Immature natural killer cell (primary cell): ENCODE measurements at regions not wholly inside any gene's neighbourhood (a gene's known extent, or its start where the extent isn't known, plus 50 kb on each side); places are given as distances from the start of the nearest gene placed in this dataset.

Experiments used
- DNase-seq, 3 donors: peaks; one replicate each; pipeline ENCODE4 v3.0.0; 2022; ENCODE audit warnings: mixed read lengths in 1 of 3
- H3K27ac Mint-ChIP-seq, 6 donors: one replicate each; pipeline ENCODE4 v1.8.0; 2020; ENCODE audit warnings: mixed read lengths in 6 of 6, mild to moderate bottlenecking in 5 of 6, inconsistent platforms in 4 of 6, moderate library complexity in 3 of 6
- H3K27me3 Mint-ChIP-seq, 3 donors: one replicate each; pipeline ENCODE4 v1.8.0; 2020 to 2021; ENCODE audit warnings: low read depth in 3 of 3, mild to moderate bottlenecking in 3 of 3, mixed read lengths in 3 of 3, moderate library complexity in 3 of 3, inconsistent platforms in 1 of 3
- H3K36me3 Mint-ChIP-seq, 3 donors: one replicate each; pipeline ENCODE4 v1.8.0; 2020; ENCODE audit warnings: mixed read lengths in 3 of 3, inconsistent platforms in 2 of 3, mild to moderate bottlenecking in 2 of 3
- H3K4me1 Mint-ChIP-seq, 2 donors: one replicate each; pipeline ENCODE4 v1.8.0; 2020; ENCODE audit warnings: inconsistent platforms in 2 of 2, mild to moderate bottlenecking in 2 of 2, mixed read lengths in 2 of 2, moderate library complexity in 1 of 2
- H3K4me3 Mint-ChIP-seq, 5 donors: one replicate each; pipeline ENCODE4 v1.8.0; 2020; ENCODE audit warnings: mild to moderate bottlenecking in 5 of 5, mixed read lengths in 5 of 5, inconsistent platforms in 3 of 5, moderate library complexity in 3 of 5
- H3K9me3 Mint-ChIP-seq, 6 donors: one replicate each; pipeline ENCODE4 v1.8.0; 2020; ENCODE audit warnings: mild to moderate bottlenecking in 6 of 6, mixed read lengths in 6 of 6, inconsistent platforms in 4 of 6, moderate library complexity in 3 of 6

DNA sequence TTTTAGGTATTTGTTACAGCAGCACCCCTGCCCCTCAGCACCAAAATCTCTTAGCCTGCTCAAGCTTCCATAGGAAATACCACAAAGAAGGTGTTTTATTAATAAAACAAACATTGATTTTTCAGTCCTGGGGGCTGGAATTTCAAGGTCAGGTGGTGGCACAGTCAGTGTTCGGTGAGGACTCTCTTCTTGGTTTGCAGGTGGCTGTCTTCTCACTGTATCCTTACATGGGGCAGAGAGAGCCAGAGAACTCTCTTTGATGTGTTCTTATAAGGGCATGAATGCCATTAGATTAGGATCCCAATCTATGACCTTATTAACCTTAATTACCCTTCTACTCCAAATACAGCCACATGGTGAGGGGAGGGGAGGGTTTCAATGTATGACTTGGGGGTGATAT, 112.3 kb upstream of the PFKP start:
- Mint-ChIP-seq H3K4me3 (no peak overlapping the region), H3K27me3 (peaks cover 0 to 10% (median 7%) of the 10 kb centered on the region in 3 donors), H3K4me1 (no peaks in the 10 kb centered on the region), H3K9me3 (no peaks in the 10 kb centered on the region), H3K36me3 (no peaks in the 10 kb centered on the region), H3K27ac (no peak overlapping the region)
- DNase-seq, result no peak

DNA sequence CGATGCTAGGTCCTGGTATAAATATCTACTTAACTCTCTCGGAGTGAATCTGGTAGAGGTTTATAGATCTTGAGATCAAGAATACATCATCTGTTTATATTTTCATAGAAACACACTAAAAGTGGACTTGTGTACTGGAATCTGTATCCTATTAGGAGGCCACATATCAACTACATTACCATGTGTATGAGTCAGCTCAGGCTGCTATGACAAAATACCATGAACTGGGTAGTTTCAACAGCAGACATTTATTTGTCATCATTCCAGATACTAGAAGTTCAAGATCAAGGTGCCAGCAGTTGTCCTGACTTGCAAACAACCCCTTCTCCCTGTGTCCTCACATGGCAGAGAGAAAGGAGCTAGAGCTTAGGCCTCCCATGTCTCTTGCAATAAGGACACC, 113.9 kb upstream of the PFKP start:
- H3K36me3 Mint-ChIP-seq, result no peaks in the 10 kb centered on the region
- no peak overlapping the region for H3K27ac Mint-ChIP-seq
- no peak overlapping the region for H3K4me3 Mint-ChIP-seq

DNA sequence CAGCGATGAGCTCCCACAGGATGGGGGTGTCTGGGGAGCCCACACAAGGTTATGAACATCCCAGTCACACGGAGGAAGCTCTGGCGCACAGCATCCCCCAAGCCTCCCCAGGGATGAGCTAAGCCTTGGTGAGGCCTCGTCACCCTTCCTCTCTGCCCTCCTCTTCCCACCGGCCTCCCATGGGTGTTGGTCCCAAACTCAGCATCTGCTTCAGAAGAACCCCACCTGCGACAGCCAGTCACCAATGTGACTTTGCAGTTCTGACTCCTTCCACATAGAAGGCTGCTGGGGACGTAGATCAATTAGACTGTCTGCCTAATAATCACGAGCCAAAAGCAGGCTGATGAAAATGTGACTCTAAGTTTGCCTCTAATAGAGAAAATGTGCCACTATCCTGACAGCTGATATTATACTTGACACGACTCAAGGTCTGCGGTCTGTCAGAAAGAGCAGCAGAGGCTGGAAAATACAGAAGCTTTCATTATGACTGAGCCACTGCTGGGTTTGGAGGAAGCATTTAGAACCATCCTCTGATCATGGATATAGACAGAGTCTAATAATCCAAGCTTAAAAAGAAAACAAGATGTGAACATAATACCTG, 116.0 kb upstream of the PFKP start:
- no peaks in the 10 kb centered on the region for H3K36me3 Mint-ChIP-seq
- peaks cover 0 to 11% (median 5%) of the 10 kb centered on the region in 3 donors for H3K27me3 Mint-ChIP-seq
- no peak overlapping the region for H3K27ac Mint-ChIP-seq
- no peaks in the 10 kb centered on the region for H3K4me1 Mint-ChIP-seq
- no peak for DNase-seq
- peaks cover 0 to 2% (median 0%) of the 10 kb centered on the region in 6 donors for H3K9me3 Mint-ChIP-seq
- no peak overlapping the region for H3K4me3 Mint-ChIP-seq

More for the DNA sequence above, 113.9 kb upstream of the PFKP start:
- H3K9me3 Mint-ChIP-seq, result no peaks in the 10 kb centered on the region
- DNase-seq, result no peak
- H3K4me1 Mint-ChIP-seq, result no peaks in the 10 kb centered on the region
- peaks cover 0 to 11% (median 5%) of the 10 kb centered on the region in 3 donors for H3K27me3 Mint-ChIP-seq

DNA sequence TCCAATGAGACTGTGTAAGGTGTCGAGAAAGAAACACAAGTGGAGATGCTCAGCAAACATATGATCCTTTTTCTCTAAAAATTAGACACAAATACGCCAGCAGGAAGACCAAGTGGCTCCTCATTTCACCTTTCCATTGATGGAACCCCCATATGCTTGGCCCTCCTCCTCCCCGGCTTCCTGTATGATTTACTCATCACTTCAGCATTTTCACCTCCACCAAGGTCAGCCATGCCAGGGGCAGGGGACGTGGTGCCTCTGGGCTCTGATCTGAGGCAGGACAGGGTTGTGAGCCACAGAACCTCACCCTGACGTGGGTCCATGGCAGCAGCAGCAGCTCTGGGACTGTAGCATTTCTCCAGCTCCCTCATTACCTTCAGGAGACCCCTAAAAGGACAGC, 116.8 kb upstream of the PFKP start:
- no peak overlapping the region for H3K4me3 Mint-ChIP-seq
- H3K27me3 Mint-ChIP-seq, result peaks cover 0 to 11% (median 7%) of the 10 kb centered on the region in 3 donors
- DNase-seq, result no peak
- H3K36me3 Mint-ChIP-seq, result no peaks in the 10 kb centered on the region
- no peaks in the 10 kb centered on the region for H3K4me1 Mint-ChIP-seq
- no peak overlapping the region for H3K27ac Mint-ChIP-seq
- peaks cover 0 to 2% (median 0%) of the 10 kb centered on the region in 6 donors for H3K9me3 Mint-ChIP-seq

DNA sequence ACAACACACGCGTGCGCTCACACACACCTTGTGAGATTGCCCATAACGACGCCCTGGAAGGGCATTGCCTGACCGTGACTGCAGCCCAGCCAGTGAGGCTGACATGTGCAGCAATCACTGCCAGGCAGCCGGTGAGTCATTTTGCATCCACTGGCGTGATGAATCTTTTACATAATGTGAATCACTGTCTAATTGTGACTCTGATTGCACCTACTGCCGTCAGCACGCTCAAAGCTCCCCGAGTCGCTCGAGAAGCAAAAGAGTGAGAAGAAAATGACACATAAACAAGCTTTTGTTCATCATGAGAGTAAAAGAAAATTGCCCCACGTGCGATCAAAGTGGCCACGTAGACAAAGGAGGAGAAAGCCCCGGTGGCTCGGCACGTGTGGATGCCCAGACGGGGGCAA, 117.4 kb upstream of the PFKP start:
- Mint-ChIP-seq H3K9me3 (peaks cover 0 to 2% (median 0%) of the 10 kb centered on the region in 6 donors), H3K27me3 (peaks cover 0 to 11% (median 8%) of the 10 kb centered on the region in 3 donors), H3K27ac (no peak overlapping the region), H3K4me3 (no peak overlapping the region), H3K4me1 (no peaks in the 10 kb centered on the region), H3K36me3 (no peaks in the 10 kb centered on the region)
- no peak for DNase-seq

DNA sequence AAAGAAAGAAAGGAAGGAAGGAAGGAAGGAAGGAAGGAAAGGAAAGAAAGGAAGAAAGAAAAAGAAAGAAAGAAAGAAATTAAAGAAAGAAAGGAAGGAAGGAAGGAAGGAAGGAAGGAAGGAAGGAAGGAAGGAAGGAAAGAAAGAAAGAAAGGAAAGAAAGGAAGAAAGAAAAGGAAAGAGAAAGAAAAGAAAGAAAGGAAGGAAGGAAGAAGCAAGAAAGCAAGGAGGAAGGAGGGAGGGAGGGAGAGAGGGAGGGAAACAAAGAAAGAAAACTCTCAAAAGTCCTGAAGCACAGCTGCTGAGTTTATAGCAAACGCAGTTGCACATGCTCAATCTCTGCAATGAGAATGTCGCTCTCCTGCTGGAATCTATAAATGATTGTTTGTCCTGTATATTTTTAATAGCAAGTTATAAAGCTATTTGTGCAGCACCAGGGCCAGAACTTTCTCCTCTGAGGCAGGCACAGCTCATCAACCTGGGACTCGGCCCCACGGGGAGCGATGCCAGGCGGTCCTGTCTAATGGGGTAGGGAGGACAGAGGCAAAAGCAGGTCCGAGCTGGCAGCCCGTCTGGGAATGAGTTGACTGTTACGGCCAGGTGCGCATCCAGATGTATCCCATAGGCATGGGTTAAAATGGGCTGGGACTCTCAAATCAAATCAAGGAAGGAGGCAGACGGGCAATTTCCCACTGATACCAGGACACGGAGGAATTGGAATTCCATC, 118.0 kb upstream of the PFKP start:
- Mint-ChIP-seq H3K27ac (no peak overlapping the region), H3K9me3 (peaks cover 0 to 2% (median 0%) of the 10 kb centered on the region in 6 donors), H3K4me3 (no peak overlapping the region)

DNA sequence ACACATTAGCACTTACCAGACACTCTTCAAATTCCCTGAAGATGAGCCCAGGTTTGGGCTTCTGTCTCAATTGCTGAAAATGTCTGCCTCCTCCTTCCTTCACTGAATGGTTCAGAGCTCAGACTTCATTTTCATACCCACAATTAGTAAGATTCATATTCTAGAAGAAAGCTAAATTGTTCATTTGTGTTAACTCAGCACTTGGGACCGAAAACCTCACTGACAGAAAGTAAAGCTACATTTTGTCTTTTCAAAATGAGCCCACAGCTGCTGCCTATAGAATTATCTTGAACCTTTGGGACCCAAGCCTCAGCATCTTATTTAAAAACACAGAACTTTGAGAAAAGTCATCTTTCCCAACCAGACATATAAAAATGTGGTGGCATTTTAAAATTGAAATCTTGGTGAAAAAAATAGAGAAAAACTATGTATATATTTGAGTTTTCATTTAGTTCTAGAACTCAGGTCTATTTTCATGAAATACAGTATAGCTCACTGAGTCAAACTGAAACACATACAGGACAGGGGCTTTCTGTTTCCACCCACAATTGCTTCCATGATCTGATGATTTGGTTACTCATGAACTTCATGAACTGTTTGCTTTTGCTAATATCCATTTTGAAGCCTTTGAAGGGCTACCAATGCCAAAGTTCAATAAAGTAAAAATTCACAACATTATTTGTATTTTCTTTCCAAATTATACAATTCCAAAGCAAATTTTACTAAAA, 119.1 kb upstream of the PFKP start:
- peaks cover 0 to 2% (median 0%) of the 10 kb centered on the region in 6 donors for H3K9me3 Mint-ChIP-seq
- DNase-seq, result no peak
- H3K4me1 Mint-ChIP-seq, result no peaks in the 10 kb centered on the region
- no peak overlapping the region for H3K4me3 Mint-ChIP-seq
- H3K27me3 Mint-ChIP-seq, result peaks cover 0 to 17% (median 11%) of the 10 kb centered on the region in 3 donors
- H3K36me3 Mint-ChIP-seq, result no peaks in the 10 kb centered on the region
- no peak overlapping the region for H3K27ac Mint-ChIP-seq

More for the DNA sequence above, 118.0 kb upstream of the PFKP start:
- no peak for DNase-seq
- Mint-ChIP-seq H3K4me1 (no peaks in the 10 kb centered on the region), H3K36me3 (no peaks in the 10 kb centered on the region), H3K27me3 (peaks cover 0 to 11% (median 11%) of the 10 kb centered on the region in 3 donors)

DNA sequence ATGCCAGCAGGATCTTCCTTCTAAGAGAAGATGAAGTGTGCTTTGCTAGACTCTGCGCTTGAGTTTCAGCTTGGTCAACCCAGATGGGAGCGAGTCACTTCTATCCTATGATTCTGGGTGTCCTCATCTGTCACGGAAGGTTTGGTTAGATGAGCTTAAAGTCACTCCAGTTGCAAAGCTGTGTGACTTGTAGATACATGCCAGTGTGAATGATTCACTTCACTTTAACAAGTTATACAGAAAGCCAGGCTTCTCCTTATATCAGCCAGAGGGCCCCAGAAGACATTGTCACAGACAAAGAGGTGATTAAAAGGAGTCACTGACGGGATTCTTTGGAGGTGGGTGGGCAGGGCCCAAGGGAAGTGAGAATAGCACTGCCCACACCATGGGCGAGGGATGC, 122.6 kb upstream of the PFKP start:
- Mint-ChIP-seq H3K9me3 (peaks cover 0 to 2% (median 0%) of the 10 kb centered on the region in 6 donors), H3K36me3 (no peaks in the 10 kb centered on the region), H3K4me3 (no peak overlapping the region), H3K4me1 (no peaks in the 10 kb centered on the region), H3K27ac (no peak overlapping the region), H3K27me3 (peaks cover 0 to 11% (median 9%) of the 10 kb centered on the region in 3 donors)
- no peak for DNase-seq

DNA sequence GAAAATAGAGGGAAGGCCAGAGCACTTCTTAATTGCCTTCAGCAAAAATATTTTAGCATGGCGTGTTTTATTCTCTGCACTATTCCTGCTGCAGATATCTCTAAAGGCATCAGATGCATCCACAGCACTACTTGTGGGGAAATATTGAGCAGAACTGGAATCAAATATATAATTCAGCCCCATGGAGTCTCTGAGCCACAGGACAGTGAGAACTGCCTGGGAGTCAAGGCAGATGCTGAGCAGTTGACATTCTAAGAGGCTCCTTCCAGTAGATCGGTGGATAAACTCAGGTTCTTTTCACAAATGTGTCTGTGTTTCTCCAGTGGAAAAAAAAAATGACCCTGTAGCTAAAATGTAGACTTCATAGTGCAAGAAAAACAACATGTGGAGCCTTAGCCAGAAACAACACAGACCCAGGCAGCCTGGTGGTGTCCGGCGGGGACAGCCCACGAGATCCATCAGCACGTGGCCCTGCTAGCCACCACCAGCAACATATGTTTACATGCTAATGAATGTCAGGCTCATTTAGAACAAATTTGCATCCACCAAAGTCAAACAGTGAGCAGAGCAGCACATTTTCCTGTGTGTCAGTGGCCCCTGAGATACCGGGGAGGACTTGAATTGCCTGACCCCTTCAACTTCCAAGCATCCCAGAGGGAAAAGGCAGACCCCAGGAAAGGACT, 123.3 kb upstream of the PFKP start:
- Mint-ChIP-seq H3K27me3 (peaks cover 0 to 11% (median 8%) of the 10 kb centered on the region in 3 donors), H3K4me1 (no peaks in the 10 kb centered on the region), H3K4me3 (no peak overlapping the region), H3K9me3 (peaks cover 0 to 2% (median 0%) of the 10 kb centered on the region in 6 donors), H3K27ac (no peak overlapping the region), H3K36me3 (no peaks in the 10 kb centered on the region)
- no peak for DNase-seq

DNA sequence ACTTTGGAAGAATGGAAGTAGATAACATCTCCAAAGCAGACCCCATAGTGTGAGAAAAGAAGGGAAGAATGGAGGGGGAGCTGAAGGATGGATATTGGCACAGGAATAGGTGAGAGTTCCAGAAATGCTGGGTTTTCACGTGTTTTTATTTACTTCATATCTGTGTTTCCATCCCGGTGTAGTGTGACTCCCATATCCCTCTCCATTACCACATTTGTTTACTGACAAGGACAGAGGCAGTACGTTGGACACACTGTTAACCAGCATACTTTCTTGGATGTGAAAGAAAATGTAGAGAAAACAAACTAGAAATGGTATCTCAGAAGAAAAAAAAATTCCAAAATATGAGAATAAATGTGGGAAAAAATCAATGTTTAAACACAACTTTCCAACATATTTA, 124.4 kb upstream of the PFKP start:
- Mint-ChIP-seq H3K9me3 (peaks cover 0 to 2% (median 0%) of the 10 kb centered on the region in 6 donors), H3K27ac (no peak overlapping the region), H3K36me3 (no peaks in the 10 kb centered on the region), H3K27me3 (peaks cover 6 to 11% (median 11%) of the 10 kb centered on the region in 3 donors), H3K4me3 (no peak overlapping the region), H3K4me1 (no peaks in the 10 kb centered on the region)
- DNase-seq, result no peak

DNA sequence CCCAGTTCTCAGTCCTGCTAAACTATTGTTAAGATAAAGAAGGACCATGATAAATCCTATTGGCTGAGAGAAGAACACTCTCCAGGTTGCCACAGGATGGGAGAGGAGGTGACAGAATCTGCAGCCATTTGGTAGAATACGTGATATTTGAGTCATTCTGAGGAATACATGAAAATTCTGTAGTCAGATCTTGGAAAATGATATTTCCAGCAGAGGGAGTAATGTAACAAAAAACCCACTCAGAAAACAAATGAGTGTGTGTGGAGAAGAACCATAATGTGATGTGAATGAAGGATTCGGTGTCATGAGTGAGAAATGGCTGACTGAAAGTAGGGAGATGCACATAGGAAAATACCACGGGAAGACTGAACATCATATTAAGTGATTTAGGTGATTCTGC, 128.5 kb upstream of the PFKP start:
- Mint-ChIP-seq H3K36me3 (no peaks in the 10 kb centered on the region), H3K4me1 (no peaks in the 10 kb centered on the region), H3K27ac (no peak overlapping the region), H3K9me3 (no peaks in the 10 kb centered on the region), H3K4me3 (no peak overlapping the region), H3K27me3 (peaks cover 0 to 16% (median 7%) of the 10 kb centered on the region in 3 donors)
- DNase-seq, result no peak

DNA sequence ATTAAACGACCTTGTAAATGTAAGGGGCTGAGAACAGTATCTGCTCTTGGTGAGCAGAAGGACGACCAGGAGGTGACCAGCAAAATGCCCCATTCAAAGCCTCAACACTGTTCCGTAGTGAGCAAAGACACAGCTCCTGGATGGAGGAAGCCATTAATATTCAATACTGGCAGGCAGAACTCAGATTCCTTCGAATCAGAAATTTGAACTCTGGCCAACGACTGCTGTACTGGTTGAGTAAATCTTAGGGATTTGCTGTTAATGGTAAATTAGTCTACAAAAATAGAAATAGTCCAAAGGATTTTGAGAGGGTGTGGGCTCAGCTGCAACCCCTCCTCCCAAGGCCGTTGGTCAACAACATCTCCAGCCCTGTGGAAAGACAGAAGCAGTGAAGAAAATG, 130.5 kb upstream of the PFKP start:
- Mint-ChIP-seq H3K27me3 (peaks cover under 1 to 15% (median 7%) of the 10 kb centered on the region in 3 donors), H3K9me3 (no peaks in the 10 kb centered on the region), H3K36me3 (no peaks in the 10 kb centered on the region), H3K4me3 (no peak overlapping the region), H3K4me1 (no peaks in the 10 kb centered on the region), H3K27ac (no peak overlapping the region)
- DNase-seq, result no peak

DNA sequence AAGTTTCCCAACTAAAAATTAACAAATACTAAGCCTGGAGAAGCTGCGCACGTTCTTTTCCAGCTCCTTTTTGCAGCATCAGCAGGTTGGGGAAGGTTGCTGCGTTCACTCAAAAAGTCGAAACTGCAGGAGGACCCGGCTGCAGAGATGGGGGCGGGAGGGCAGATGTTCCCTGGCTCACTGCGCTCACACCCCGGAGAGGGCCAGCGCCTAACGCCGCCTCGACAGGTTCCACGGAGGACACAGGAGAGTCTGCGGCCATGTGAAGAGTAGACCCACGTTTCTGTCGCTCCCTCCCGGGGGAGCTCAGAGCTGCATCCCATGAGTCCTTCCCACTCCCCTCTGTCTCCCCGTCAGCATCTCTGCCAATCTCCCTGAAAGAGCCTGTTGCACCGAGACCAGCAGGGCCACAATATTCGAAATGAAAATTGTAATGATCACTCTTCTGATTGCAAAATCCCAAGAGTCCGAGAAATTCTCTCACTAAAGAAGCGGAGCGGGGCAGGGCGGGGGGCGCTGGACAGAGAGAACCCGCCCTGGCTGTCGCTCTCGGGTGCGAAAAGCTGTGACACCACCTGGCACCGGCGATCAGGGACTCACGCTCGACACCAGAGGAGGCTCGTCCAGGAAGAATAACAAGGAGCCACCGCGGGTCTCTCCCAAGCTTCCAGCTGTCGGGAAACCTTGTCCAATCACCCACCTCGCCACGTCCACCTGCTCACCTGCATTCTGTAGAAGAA, 131.5 kb upstream of the PFKP start:
- H3K4me3 Mint-ChIP-seq, result no peak overlapping the region
- no peaks in the 10 kb centered on the region for H3K4me1 Mint-ChIP-seq
- H3K36me3 Mint-ChIP-seq, result no peaks in the 10 kb centered on the region
- H3K9me3 Mint-ChIP-seq, result no peaks in the 10 kb centered on the region
- H3K27me3 Mint-ChIP-seq, result peaks cover 2 to 13% (median 7%) of the 10 kb centered on the region in 3 donors
- H3K27ac Mint-ChIP-seq, result no peak overlapping the region
- no peak for DNase-seq
